Hepatocyte (in vitro differentiated cells): ENCODE measurements at regions not wholly inside any gene's neighbourhood (a gene's known extent, or its start where the extent isn't known, plus 50 kb on each side); places are given as distances from the start of the nearest gene placed in this dataset.

Experiments
- CTCF ChIP-seq: fragments of 200-600 bp; sonication (generic); IDR thresholded peaks from 2 replicates; pipeline ENCODE4 v1.5.1; 2016; ENCODE audit warnings: antibody characterized with exemption, mild to moderate bottlenecking; ENCODE audit not compliant: poor library complexity
- EZH2 ChIP-seq: fragments of 200-600 bp; sonication (generic); IDR thresholded peaks from 2 replicates; pipeline ENCODE4 v1.6.1; 2016; ENCODE audit warnings: antibody characterized with exemption, mild to moderate bottlenecking, borderline replicate concordance

GRCh38 chr5:155530046-155530445, 516.5 kb downstream of the KIF4B start:
- TF ChIP-seq CTCF, result no peak
- no peak for TF ChIP-seq EZH2
